ENCODE measurements at regions not wholly inside any gene's neighbourhood (a gene's known extent, or its start where the extent isn't known, plus 50 kb on each side); places are given as distances from the start of the nearest gene placed in this dataset.

- TF ChIP-seq CTCF (IDR thresholded peaks at IDR 0.05) = no peak
- no peak for TF ChIP-seq POLR2A (IDR thresholded peaks at IDR 0.05)
- Histone ChIP-seq H3K4me3 (no peak overlapping the region), H3K27me3 (no peaks in the 10 kb centered on the region), H3K9me3 (replicated peaks in 1 of 3) (no peaks in the 10 kb centered on the region), H3K27ac (no peak overlapping the region), H3K36me3 (replicated peaks in 1 of 2) (no peaks in the 10 kb centered on the region), H3K4me1 (replicated peaks in 1 of 2) (no peaks in the 10 kb centered on the region)
- intact Hi-C loops (cut with DNase I) = no loop called here
- WGBS, 4 donors = 64 to 68% (median 66%) methylated on average over 1 of the region's 1 CpG
- DNase-seq = no peak
Observed at GRCh38 chr11:21687643-21688042, 505.2 kb upstream of the ANO5 start.

GRCh38 chr11:21704539-21704938 lies 488.3 kb upstream of the ANO5 start:
- H3K4me1 ChIP-seq (replicated peaks in 1 of 2) = no peaks in the 10 kb centered on the region
- no peaks in the 10 kb centered on the region for H3K27me3 ChIP-seq
- H3K4me3 ChIP-seq = no peak overlapping the region
- intact Hi-C loops (cut with DNase I) = no loop called here
- no peaks in the 10 kb centered on the region for H3K36me3 ChIP-seq (replicated peaks in 1 of 2)
- DNase-seq = no peak
- 56 to 62% (median 59%) methylated on average over 2 of the region's 2 CpGs for WGBS, 4 donors
- no peak for TF ChIP-seq POLR2A (IDR thresholded peaks at IDR 0.05)
- TF ChIP-seq CTCF (IDR thresholded peaks at IDR 0.05) = no peak
- no peak overlapping the region for H3K27ac ChIP-seq
- H3K9me3 ChIP-seq (replicated peaks in 1 of 3) = no peaks in the 10 kb centered on the region

- 33 to 52% (median 48%) methylated on average over 2 of the region's 2 CpGs for WGBS, 4 donors
- Histone ChIP-seq H3K4me1 (replicated peaks in 1 of 2) (no peaks in the 10 kb centered on the region), H3K9me3 (replicated peaks in 1 of 3) (no peaks in the 10 kb centered on the region), H3K36me3 (replicated peaks in 1 of 2) (no peaks in the 10 kb centered on the region), H3K27ac (no peak overlapping the region), H3K4me3 (no peak overlapping the region), H3K27me3 (no peaks in the 10 kb centered on the region)
- no peak for DNase-seq
- intact Hi-C loops (cut with DNase I) = no loop called here
- TF ChIP-seq CTCF (IDR thresholded peaks at IDR 0.05) (no peak), POLR2A (IDR thresholded peaks at IDR 0.05) (no peak)
Observed at GRCh38 chr11:21707116-21707739, 485.7 kb upstream of the ANO5 start.

- intact Hi-C loops (cut with DNase I) = no loop called here
- DNase-seq = no peak
- H3K27ac ChIP-seq = no peak overlapping the region
- no peaks in the 10 kb centered on the region for H3K36me3 ChIP-seq (replicated peaks in 1 of 2)
- H3K4me1 ChIP-seq (replicated peaks in 1 of 2) = no peaks in the 10 kb centered on the region
- H3K9me3 ChIP-seq (replicated peaks in 1 of 3) = no peaks in the 10 kb centered on the region
- no peak overlapping the region for H3K4me3 ChIP-seq
- TF ChIP-seq CTCF (IDR thresholded peaks at IDR 0.05) (no peak), POLR2A (IDR thresholded peaks at IDR 0.05) (no peak)
- WGBS, 4 donors = 69 to 95% (median 83%) methylated on average over 1 of the region's 1 CpG
- H3K27me3 ChIP-seq = no peaks in the 10 kb centered on the region
Observed at GRCh38 chr11:21710809-21711208, 482.1 kb upstream of the ANO5 start.
